ENCODE measurements at regions not wholly inside any gene's neighbourhood (a gene's known extent, or its start where the extent isn't known, plus 50 kb on each side); places are given as distances from the start of the nearest gene placed in this dataset.

- TF ChIP-seq POLR2A (IDR thresholded peaks at IDR 0.05; ENCODE audit: extremely low read depth, insufficient read length), result no peak
- TF ChIP-seq, protein P1, sequence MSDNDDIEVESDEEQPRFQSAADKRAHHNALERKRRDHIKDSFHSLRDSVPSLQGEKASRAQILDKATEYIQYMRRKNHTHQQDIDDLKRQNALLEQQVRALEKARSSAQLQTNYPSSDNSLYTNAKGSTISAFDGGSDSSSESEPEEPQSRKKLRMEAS (IDR thresholded peaks at IDR 0.05; ENCODE audit: low read depth, low read length), result no peak
- no peak for TF ChIP-seq MYC (IDR thresholded peaks at IDR 0.05; ENCODE audit: low read depth, low read length)
- TF ChIP-seq, protein P2, sequence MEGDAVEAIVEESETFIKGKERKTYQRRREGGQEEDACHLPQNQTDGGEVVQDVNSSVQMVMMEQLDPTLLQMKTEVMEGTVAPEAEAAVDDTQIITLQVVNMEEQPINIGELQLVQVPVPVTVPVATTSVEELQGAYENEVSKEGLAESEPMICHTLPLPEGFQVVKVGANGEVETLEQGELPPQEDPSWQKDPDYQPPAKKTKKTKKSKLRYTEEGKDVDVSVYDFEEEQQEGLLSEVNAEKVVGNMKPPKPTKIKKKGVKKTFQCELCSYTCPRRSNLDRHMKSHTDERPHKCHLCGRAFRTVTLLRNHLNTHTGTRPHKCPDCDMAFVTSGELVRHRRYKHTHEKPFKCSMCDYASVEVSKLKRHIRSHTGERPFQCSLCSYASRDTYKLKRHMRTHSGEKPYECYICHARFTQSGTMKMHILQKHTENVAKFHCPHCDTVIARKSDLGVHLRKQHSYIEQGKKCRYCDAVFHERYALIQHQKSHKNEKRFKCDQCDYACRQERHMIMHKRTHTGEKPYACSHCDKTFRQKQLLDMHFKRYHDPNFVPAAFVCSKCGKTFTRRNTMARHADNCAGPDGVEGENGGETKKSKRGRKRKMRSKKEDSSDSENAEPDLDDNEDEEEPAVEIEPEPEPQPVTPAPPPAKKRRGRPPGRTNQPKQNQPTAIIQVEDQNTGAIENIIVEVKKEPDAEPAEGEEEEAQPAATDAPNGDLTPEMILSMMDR (IDR thresholded peaks at IDR 0.05; ENCODE audit: low read depth, low read length), result no peak
- DNase-seq (ENCODE audit: low read depth), result no peak
- H3K4me3 ChIP-seq (ENCODE audit: low read depth, low read length), result no peak overlapping the region
These were observed 59.4 kb downstream of the RTL6 start for GRCh38 chr22:44438481-44439131.

- no peak overlapping the region for H3K4me3 ChIP-seq (ENCODE audit: low read depth, low read length)
- TF ChIP-seq, protein P1 (IDR thresholded peaks at IDR 0.05; ENCODE audit: low read depth, low read length), result no peak
- TF ChIP-seq, protein P2 (IDR thresholded peaks at IDR 0.05; ENCODE audit: low read depth, low read length), result peak; percentile 8
- TF ChIP-seq MYC (IDR thresholded peaks at IDR 0.05; ENCODE audit: low read depth, low read length) (no peak), POLR2A (IDR thresholded peaks at IDR 0.05; ENCODE audit: extremely low read depth, insufficient read length) (no peak)
- no peak for DNase-seq (ENCODE audit: low read depth)
These were observed 60.0 kb downstream of the RTL6 start for GRCh38 chr22:44438056-44438455.

GRCh38 chr22:44437216-44438055 lies 60.6 kb downstream of the RTL6 start:
- TF ChIP-seq, protein P2 (IDR thresholded peaks at IDR 0.05; ENCODE audit: low read depth, low read length), result no peak
- no peak for TF ChIP-seq MYC (IDR thresholded peaks at IDR 0.05; ENCODE audit: low read depth, low read length)
- TF ChIP-seq, protein P1 (IDR thresholded peaks at IDR 0.05; ENCODE audit: low read depth, low read length), result no peak
- no peak for TF ChIP-seq POLR2A (IDR thresholded peaks at IDR 0.05; ENCODE audit: extremely low read depth, insufficient read length)
- no peak overlapping the region for H3K4me3 ChIP-seq (ENCODE audit: low read depth, low read length)
- DNase-seq (ENCODE audit: low read depth), result no peak

- no peak overlapping the region for H3K4me3 ChIP-seq (ENCODE audit: low read depth, low read length)
- TF ChIP-seq MYC (IDR thresholded peaks at IDR 0.05; ENCODE audit: low read depth, low read length) (no peak), POLR2A (IDR thresholded peaks at IDR 0.05; ENCODE audit: extremely low read depth, insufficient read length) (no peak)
- TF ChIP-seq, protein P1 (IDR thresholded peaks at IDR 0.05; ENCODE audit: low read depth, low read length), result no peak
- TF ChIP-seq, protein P2 (IDR thresholded peaks at IDR 0.05; ENCODE audit: low read depth, low read length), result no peak
- no peak for DNase-seq (ENCODE audit: low read depth)
These were observed 61.3 kb downstream of the RTL6 start for GRCh38 chr22:44436736-44437135.

DNA sequence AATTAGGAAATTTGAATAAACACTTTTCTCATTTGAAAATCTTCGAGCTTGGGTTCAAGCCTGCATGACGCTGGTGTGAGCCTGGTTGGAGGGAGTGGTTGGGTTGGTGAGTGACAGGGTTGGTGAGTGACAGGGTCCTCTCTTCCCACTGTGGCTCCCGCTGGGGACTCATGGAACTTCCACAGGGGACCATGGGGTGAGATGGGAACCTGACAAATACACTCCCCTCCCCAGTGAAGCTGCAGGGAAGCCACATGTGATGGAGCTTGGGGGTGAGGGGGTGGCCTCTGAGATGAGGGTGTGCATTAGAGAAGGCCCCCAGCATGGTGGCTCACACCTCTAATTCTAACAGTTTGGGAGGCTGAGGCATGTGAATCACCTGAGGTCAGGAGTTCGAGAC lies 66.8 kb downstream of the RTL6 start:
- no peak overlapping the region for H3K4me3 ChIP-seq (ENCODE audit: low read depth, low read length)
- no peak for DNase-seq (ENCODE audit: low read depth)
- no peak for TF ChIP-seq MYC (IDR thresholded peaks at IDR 0.05; ENCODE audit: low read depth, low read length)
- TF ChIP-seq, protein P1 (IDR thresholded peaks at IDR 0.05; ENCODE audit: low read depth, low read length), result no peak

DNA sequence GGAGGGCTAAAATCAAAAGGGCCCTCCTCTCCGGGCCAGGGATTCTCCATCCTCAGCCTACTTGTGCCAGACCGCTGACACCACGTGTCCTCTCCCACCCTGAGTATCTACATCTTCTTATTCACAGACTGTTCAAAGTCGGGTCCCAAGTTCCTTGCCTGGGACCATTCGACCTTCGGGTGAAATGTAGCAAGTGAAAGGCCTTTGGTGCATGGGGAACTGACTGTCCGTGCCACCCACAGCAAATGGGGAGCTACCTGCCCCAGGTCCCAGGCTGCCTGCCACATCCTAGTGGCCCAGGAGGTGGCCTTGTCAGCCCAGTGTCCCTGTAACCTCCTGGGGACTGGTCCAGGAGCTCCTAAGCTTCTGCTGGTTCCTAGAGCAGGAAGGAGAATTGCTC lies 67.3 kb downstream of the RTL6 start:
- TF ChIP-seq, protein P2 (IDR thresholded peaks at IDR 0.05; ENCODE audit: low read depth, low read length), result no peak
- TF ChIP-seq MYC (IDR thresholded peaks at IDR 0.05; ENCODE audit: low read depth, low read length) (no peak), POLR2A (IDR thresholded peaks at IDR 0.05; ENCODE audit: extremely low read depth, insufficient read length) (no peak)
- TF ChIP-seq, protein P1 (IDR thresholded peaks at IDR 0.05; ENCODE audit: low read depth, low read length), result no peak
- H3K4me3 ChIP-seq (ENCODE audit: low read depth, low read length), result no peak overlapping the region
- no peak for DNase-seq (ENCODE audit: low read depth)
